Fibroblast of mammary gland (primary cell): ENCODE measurements at regions not wholly inside any gene's neighbourhood (a gene's known extent, or its start where the extent isn't known, plus 50 kb on each side); places are given as distances from the start of the nearest gene placed in this dataset.

Experiments used
- DNase-seq: peaks from one replicate; pipeline ENCODE4 v3.0.0-alpha.2; 2010; ENCODE audit warnings: low read depth
- H3K4me3 ChIP-seq: 2 replicates; pipeline ENCODE4 v1.5.1; 2011; ENCODE audit warnings: low read depth, mild to moderate bottlenecking, low read length, moderate library complexity; ENCODE audit not compliant: control insufficient read depth
- TF ChIP-seq, protein P1 (sequence below): conservative IDR thresholded peaks from 2 replicates; pipeline ENCODE4 v1.5.1; 2011; ENCODE audit warnings: low read depth, low read length, inconsistent platforms; ENCODE audit not compliant: control insufficient read depth, insufficient read depth

DNA sequence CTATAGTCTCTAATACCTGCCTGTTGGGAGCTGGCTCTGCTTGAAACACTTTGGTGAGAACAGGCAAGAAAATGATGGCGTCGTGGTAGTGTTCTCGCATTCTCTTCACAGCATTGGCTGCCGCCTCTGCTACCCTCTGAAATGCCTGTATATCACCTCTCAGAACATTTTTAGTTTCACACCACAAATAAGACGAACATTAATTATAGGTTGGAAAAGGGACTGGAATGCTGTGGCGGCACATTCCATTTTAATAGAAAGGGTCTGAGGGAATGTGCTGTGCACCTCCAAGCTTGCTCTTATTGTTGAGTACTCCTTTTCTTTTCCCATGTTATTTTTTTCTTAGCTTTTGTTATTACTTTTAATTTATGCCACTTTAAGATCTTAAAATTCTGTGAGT lies 134.6 kb upstream of the HMHB1 start:
- DNase-seq, result no peak
- TF ChIP-seq, protein P1, sequence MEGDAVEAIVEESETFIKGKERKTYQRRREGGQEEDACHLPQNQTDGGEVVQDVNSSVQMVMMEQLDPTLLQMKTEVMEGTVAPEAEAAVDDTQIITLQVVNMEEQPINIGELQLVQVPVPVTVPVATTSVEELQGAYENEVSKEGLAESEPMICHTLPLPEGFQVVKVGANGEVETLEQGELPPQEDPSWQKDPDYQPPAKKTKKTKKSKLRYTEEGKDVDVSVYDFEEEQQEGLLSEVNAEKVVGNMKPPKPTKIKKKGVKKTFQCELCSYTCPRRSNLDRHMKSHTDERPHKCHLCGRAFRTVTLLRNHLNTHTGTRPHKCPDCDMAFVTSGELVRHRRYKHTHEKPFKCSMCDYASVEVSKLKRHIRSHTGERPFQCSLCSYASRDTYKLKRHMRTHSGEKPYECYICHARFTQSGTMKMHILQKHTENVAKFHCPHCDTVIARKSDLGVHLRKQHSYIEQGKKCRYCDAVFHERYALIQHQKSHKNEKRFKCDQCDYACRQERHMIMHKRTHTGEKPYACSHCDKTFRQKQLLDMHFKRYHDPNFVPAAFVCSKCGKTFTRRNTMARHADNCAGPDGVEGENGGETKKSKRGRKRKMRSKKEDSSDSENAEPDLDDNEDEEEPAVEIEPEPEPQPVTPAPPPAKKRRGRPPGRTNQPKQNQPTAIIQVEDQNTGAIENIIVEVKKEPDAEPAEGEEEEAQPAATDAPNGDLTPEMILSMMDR, result no peak

DNA sequence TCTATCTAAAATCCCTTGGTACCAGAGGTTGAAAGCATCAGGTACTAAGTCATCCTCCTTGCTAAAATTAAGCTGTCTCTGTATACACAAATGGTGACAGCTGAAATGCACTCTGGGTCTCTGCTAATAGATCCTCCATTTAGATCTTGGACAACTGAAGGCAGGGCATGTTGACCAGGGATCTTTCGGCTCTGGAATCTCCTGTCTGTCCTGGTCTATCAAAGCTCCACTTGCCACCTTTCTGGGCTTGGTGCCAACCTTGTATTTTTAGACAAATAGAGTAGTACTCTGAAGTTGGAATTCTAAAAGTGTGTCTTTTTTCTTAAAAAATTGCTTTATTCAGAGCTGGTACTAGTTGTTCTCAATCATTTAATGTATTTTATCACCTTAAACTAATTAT lies 135.2 kb upstream of the HMHB1 start:
- no peak overlapping the region for H3K4me3 ChIP-seq
- TF ChIP-seq, protein P1, result no peak
- DNase-seq, result no peak

More for the DNA sequence above, 134.6 kb upstream of the HMHB1 start:
- no peak overlapping the region for H3K4me3 ChIP-seq

DNA sequence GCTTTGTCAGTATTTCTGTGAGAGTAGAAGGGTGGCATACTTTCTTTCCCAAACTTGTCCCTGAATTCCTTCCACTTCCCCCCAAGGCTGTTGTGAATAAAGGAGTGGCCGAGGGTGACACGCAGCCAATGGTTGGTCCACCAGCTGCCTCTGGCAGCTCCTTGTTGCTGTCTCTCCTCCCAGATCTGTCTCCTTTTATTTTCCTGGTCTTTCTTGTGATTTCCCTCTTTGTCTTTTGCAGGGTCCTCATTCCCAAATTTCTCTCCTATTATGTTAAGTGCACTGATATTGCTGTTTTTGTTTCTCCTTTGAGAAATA lies 137.5 kb upstream of the HMHB1 start:
- H3K4me3 ChIP-seq, result no peak overlapping the region
- DNase-seq, result no peak
- TF ChIP-seq, protein P1, result no peak

DNA sequence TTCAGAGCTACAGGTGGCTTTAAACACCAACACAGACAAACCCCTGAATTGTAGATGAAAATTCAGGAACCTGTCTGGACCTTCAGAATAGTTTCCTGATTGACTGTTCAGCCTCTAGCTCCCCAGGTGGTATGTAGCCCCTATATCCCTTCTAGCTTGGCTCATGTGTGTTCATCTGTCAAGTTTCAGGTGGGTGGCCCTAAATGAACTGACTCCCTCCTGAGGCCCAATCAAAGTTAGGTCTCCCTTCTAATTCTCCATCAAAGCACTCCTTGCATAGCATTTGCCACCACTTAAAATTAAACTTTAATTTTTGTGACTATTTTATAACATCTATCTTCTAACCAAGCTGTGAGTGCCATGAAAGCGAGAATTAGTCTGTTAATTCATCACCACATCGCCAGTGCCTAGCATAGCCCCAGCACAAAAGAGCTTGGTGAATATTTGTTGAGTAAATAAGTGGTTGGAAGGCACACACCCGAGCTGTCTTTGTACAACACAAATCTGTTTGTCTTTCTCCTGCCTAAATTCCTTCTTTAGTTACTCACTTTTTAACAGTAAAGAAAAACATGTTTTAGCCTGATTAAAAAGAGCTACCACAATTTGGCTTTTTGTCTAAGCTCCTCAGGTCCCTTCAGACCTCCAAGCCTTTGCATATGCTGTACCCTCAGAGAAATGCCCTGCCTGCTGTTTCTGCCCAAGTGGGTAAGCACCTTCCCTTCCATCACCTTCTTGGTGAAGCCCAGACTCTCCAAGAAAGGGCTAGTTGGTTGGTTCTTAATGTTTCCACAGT lies 138.1 kb upstream of the HMHB1 start:
- TF ChIP-seq, protein P1, result no peak
- no peak overlapping the region for H3K4me3 ChIP-seq
- DNase-seq, result no peak

DNA sequence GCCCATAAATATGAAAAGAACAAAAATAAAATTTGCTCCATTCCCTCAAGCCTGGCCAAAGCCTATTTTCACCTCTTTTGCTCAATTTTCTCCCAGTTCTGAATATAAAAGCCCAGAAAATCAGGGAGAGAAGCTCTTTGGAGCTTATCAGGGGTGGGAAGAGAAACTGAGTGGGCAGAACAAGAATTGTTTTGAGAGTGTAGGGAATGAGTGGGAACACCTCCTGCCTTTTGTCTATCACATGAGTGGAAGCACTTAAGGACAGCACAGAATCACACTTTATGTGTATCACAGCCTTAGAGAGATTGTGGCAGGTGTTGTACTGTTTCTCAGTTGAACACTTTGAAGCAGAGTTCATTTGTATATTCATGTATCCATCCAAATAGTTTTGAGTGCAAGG lies 139.2 kb upstream of the HMHB1 start:
- H3K4me3 ChIP-seq, result no peak overlapping the region
- TF ChIP-seq, protein P1, result no peak

DNA sequence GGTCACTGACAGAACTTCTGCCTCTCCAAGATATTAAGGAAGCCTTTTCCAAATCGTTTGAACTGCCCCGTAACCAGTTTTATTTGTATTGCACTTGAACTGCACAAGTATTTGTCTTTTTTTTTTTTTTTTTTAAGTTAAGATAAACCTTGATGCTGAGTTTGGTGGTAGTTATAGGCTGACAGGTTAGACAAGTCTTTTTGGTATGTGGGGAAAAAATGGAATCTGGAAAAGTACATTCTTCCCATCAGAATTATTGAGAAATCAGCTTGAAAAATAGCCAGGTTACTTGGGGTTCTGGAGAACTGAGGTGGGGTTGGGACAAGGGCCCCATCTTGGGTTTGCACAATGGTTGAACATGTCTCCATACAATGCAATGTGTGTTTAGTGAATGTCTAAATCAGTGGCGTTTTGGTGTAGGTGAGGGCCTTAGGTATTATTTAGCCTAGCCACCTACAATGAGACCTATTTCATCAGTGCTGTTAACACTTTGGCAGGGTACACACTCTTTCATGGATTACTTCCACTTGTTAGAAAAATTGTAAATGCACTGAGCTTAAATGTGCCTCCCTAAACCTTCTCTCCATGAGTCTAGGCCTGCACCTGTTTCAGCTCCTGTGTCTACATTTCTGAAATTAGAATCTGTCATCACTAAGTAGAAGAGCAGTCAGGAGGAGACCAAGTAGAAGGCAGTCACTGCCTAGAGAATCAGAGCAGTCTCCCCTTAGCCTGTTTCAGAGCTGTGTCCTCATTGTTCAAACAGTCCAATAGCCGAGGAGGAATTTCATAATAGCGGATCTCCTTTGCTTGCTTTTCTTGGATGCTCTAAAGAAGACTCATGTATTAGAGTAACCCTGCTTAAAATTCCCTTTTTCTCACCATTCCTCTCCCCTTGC lies 140.0 kb upstream of the HMHB1 start:
- DNase-seq, result no peak
- TF ChIP-seq, protein P1, result no peak
- H3K4me3 ChIP-seq, result no peak overlapping the region

More for the DNA sequence above, 139.2 kb upstream of the HMHB1 start:
- DNase-seq, result no peak
